ENCODE measurements at regions not wholly inside any gene's neighbourhood (a gene's known extent, or its start where the extent isn't known, plus 50 kb on each side); places are given as distances from the start of the nearest gene placed in this dataset.
A peak's percentile ranks its signal among the peaks of the same experiment; 100 is the strongest.
"Not testable (repeated sequence)": the region's sequence is repeated elsewhere in the genome, so short reads cannot be mapped to it uniquely, and the experiment has no call there.

DNA sequence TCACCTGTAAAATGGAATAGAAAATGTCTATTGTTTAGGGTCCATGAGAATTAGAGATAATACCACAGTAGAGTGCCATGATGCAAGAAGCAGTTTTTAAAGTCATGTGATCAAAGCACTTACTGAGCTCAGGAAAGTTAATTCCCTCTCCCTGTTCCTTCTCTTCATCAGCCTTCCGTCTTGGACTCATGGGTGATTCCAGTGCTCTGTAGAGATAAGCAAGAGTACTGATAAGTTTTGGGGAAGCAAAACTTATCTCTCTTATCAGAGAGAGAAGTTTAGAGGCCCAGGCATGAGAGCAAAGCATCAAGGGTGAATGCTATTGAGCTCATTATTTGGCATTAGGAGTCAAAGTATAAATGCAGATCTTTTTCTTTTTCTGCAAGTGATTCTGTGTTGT lies 410.1 kb downstream of the AGTPBP1 start:
- Mint-ChIP-seq H3K4me1 (ENCODE audit: low read depth) (no peaks in the 10 kb centered on the region), H3K27me3 (peaks cover 1% of the 10 kb centered on the region), H3K9me3 (peaks cover 6% of the 10 kb centered on the region), H3K27ac (no peak overlapping the region), H3K36me3 (ENCODE audit: low read depth) (no peaks in the 10 kb centered on the region), H3K4me3 (no peak overlapping the region)

DNA sequence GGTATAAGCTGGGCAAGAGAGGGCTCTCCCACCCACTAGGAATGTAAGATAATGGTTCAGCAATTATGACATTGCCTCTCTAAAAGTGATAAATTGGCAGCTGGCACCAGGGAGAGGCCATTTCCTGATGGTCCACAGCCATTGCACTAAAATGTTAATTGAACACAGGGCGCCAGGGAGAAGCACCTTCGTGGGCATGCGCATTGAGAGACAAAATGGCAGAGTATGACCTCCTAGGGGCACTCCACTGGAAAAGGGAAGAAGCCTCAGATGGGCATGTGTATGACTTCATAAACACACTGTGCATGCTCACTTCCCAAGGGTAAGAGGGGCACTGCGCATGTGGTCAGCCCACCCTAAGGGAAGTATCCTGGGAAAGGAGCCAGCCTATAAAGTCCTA lies 419.2 kb downstream of the AGTPBP1 start:
- Mint-ChIP-seq H3K27ac (no peak overlapping the region), H3K9me3 (peaks cover 6% of the 10 kb centered on the region), H3K36me3 (ENCODE audit: low read depth) (no peaks in the 10 kb centered on the region), H3K27me3 (peaks cover 4% of the 10 kb centered on the region), H3K4me3 (no peak overlapping the region), H3K4me1 (ENCODE audit: low read depth) (no peaks in the 10 kb centered on the region)

DNA sequence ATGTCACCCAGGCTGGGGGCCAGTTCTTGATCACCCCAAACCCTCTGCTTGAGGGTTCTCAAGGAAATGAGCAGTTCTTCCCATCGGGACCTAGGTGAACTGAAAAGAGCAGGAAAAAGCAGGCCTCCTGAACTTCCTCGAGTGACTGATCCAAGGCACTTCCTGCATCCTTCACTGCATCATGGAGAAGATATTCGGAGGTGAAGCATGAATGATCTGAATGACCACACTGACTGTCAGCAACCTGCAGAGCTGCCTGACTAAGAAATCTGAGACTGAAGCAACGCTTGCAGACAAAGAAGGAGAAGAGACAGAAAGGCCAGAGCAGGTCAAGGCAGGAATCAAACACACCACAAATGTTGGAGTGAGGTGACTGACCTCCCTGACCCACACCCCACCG lies 420.2 kb downstream of the AGTPBP1 start:
- Mint-ChIP-seq H3K4me1 (ENCODE audit: low read depth) (no peaks in the 10 kb centered on the region), H3K27ac (no peak overlapping the region), H3K36me3 (ENCODE audit: low read depth) (no peaks in the 10 kb centered on the region), H3K27me3 (peaks cover 4% of the 10 kb centered on the region), H3K4me3 (no peak overlapping the region), H3K9me3 (no peaks in the 10 kb centered on the region)

DNA sequence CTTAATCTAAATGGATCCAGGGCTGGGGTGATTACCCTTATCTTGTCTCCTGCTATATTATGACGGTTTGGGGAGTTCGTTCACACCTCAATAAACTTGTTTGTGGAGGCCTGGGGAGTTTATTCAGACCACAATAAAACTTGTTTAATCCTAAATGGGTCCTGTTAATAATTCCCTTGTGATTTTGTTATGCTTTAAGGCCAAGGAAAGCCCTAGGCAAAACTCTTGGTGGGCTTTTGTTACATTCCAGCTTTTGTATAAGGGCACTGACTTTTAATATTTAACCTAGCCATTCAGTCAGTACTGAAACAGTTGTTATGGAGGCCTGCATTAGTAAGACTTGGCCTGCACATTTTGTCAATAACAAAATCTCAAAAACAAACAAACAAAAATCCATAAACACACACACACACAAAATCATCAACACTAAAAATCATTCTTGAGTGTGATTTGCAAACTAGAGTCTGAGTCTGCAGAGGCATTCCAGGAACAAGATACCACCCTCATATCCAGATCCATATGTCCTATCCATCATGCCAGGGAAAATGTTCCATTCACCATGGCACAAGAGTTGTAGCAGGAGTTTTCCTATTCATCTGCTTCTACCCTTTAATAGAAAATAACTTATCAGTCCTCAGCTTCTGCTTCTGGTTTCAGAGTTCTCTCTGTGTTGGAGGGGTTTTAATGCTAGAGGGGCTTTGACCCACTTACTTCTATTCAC lies 421.7 kb downstream of the AGTPBP1 start:
- Mint-ChIP-seq H3K4me3 (no peak overlapping the region), H3K27me3 (peaks cover 4% of the 10 kb centered on the region), H3K4me1 (ENCODE audit: low read depth) (no peaks in the 10 kb centered on the region), H3K9me3 (peaks cover 2% of the 10 kb centered on the region), H3K27ac (no peak overlapping the region), H3K36me3 (ENCODE audit: low read depth) (no peaks in the 10 kb centered on the region)

DNA sequence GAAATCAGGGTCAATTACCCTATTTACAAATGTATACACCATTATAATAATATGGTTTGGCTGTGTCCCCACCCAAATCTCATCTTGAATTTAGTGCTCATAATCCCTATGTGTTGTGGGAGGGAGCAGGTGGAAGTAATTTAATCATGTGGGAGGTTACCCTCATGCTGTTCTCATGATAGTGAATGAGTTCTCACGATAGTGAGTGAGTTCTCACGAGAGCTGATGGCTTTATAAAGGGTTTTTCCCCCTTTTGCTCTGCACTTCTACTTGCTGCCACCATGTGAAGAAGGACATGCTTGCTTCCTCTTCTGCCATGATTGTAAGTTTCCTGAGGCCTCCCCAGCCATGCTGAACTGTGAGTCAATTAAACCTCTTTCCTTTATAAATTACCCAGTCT lies 426.2 kb downstream of the AGTPBP1 start:
- not testable (repeated sequence) for H3K27ac Mint-ChIP-seq; H3K27me3 Mint-ChIP-seq; H3K4me3 Mint-ChIP-seq; H3K36me3 Mint-ChIP-seq (ENCODE audit: low read depth); H3K4me1 Mint-ChIP-seq (ENCODE audit: low read depth)
- peaks cover 14% of the 10 kb centered on the region for H3K9me3 Mint-ChIP-seq

DNA sequence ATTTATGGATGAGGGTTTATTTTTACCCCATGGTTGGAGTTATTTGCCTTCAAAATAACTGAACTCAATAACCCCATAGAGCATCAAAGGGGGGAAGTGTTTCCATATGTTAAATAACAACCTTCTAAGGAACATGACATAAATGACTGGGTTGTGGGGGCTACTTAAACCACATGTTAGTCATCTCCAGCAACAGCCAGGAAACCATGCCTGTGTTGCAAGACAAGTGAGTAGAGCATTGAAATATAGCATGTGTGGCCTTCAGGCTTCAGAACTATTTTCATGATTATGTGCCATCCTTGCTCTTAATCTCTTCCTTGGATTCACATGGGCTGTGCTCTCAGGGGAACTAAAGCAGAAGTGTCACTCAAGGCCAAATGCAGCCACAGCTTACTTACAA lies 431.2 kb downstream of the AGTPBP1 start:
- Mint-ChIP-seq H3K27ac (no peak overlapping the region), H3K9me3 (peaks cover 14% of the 10 kb centered on the region), H3K4me1 (ENCODE audit: low read depth) (no peaks in the 10 kb centered on the region), H3K36me3 (ENCODE audit: low read depth) (no peaks in the 10 kb centered on the region), H3K4me3 (no peak overlapping the region), H3K27me3 (peaks cover 5% of the 10 kb centered on the region)

DNA sequence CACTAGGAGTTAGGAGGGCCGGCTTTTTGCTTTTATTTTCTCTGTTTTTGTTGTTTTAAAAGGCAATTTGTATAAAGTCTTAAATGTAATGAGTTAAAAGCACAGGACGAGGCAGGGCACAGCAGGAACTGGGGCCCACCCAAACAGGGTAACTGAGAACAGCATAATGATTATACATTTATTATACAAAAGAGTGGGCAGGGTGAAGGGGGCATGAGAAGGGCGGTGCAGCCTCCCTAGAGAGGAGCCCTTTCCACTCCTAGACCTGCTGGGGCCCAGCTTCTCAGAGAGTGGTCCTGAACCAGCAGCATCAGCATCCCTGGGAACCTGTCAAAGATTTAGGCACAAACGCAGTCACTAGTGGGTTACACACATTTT lies 438.0 kb downstream of the AGTPBP1 start:
- no peak overlapping the region for H3K4me3 Mint-ChIP-seq
- H3K36me3 Mint-ChIP-seq (ENCODE audit: low read depth) = no peaks in the 10 kb centered on the region
- H3K9me3 Mint-ChIP-seq = no peaks in the 10 kb centered on the region
- H3K27ac Mint-ChIP-seq = no peak overlapping the region
- H3K27me3 Mint-ChIP-seq = peaks cover 7% of the 10 kb centered on the region
- H3K4me1 Mint-ChIP-seq (ENCODE audit: low read depth) = no peaks in the 10 kb centered on the region

DNA sequence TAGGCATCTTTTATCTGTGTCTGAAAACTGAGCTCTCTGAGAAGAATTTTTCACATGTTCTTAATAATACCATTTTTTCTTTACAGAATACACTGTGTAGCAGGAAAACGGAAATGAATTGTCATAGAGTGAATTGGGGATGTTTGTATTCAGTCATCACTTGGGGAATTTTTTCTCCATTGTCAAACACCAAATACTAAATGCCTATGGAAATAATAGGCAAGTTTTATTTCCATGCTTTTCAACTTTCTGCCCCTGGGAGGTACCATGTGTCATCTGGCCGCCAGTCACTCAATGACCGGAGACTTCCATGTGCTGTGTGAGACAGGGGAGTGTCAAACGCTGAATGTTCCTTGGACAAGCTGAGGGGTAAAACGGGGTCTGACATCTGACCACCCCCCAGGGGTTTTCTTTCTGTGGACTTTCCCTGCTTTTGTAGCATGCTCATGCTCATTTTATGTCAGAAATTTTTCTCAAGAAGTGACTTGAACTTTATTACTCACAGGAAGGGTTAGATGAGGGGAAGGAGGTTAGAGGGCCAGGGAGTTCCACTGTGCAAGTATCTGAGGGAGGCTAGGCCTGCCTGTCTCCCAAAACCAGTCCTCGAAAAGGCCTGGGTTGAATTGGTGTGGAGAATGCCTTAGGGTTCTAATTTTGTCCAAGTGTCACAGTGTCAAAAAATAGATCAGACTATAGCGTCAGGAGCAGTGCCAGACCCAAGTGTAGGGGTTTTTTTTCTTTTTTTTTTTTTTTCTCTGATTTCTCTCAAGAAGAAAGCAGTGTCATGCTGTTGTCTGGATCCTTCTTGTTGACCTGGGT lies 438.6 kb downstream of the AGTPBP1 start:
- no peaks in the 10 kb centered on the region for H3K36me3 Mint-ChIP-seq (ENCODE audit: low read depth)
- no peak overlapping the region for H3K4me3 Mint-ChIP-seq
- no peaks in the 10 kb centered on the region for H3K9me3 Mint-ChIP-seq
- peaks cover 5% of the 10 kb centered on the region for H3K27me3 Mint-ChIP-seq
- no peaks in the 10 kb centered on the region for H3K4me1 Mint-ChIP-seq (ENCODE audit: low read depth)
- H3K27ac Mint-ChIP-seq = no peak overlapping the region

DNA sequence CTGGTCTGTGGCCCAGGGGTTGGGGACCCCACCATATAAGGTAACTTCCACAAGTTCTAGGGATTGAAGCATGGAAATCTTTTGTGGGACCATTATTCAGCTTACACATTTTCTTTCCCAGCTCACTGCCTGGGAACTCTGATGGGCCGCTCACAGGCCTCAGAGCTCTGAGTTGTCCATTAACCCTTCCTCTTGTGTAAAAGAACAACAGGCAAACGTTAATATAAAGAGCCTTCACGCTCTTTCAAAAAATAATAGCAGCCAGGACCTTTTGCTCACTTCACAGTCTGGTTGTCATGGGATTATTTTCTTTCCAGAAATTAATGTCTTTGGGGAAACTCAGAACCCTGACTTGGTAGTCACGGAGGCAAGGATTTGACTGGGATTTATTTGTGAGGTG lies 443.3 kb downstream of the AGTPBP1 start:
- H3K27me3 Mint-ChIP-seq = peaks cover 11% of the 10 kb centered on the region
- H3K36me3 Mint-ChIP-seq (ENCODE audit: low read depth) = no peaks in the 10 kb centered on the region
- H3K27ac Mint-ChIP-seq = no peak overlapping the region
- no peaks in the 10 kb centered on the region for H3K4me1 Mint-ChIP-seq (ENCODE audit: low read depth)
- H3K9me3 Mint-ChIP-seq = no peaks in the 10 kb centered on the region
- H3K4me3 Mint-ChIP-seq = no peak overlapping the region

DNA sequence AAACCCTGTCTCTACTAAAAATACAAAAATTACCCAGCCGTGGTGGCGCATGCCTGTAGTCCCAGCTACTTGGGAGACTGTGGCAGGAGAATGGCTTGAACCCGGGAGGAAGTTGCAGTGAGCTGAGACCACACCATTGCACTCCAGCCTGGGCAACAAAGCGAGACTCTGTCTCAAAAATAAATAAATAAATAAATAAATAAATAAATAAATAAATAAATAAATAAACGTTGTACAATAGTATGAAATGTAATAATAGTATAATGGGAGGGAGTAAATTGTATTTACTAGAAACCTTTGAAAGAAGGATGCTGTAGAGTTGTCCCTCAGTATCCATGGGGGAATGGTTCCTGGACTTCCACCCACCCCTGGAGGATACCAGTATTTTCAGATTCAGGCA lies 446.5 kb downstream of the AGTPBP1 start:
- not testable (repeated sequence) for H3K4me1 Mint-ChIP-seq (ENCODE audit: low read depth); H3K9me3 Mint-ChIP-seq; H3K4me3 Mint-ChIP-seq; H3K27ac Mint-ChIP-seq; H3K36me3 Mint-ChIP-seq (ENCODE audit: low read depth)
- H3K27me3 Mint-ChIP-seq = peaks cover 27% of the 10 kb centered on the region

DNA sequence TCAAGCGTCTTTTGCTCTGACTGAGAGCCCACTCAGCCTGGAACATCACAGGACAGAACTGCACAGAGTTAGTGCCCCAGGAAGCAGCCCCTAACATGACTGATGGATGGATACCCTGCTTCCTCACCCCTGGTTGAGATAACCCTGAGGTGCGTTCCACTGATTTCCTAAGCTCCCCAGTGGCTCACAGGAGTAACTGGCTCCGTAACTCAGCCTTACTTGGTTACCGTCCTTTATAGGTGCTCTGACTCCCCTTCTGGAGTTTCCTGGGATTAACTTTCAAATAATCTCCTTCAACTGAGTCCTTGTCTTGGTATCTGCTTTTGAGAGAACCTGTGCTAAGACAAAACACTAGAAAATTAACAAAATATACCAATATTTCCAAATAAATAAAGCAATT lies 449.5 kb downstream of the AGTPBP1 start:
- no peak overlapping the region for H3K27ac Mint-ChIP-seq
- no peaks in the 10 kb centered on the region for H3K36me3 Mint-ChIP-seq (ENCODE audit: low read depth)
- peaks cover 24% of the 10 kb centered on the region for H3K27me3 Mint-ChIP-seq
- no peak overlapping the region for H3K4me3 Mint-ChIP-seq
- H3K9me3 Mint-ChIP-seq = no peaks in the 10 kb centered on the region
- H3K4me1 Mint-ChIP-seq (ENCODE audit: low read depth) = peaks cover 8% of the 10 kb centered on the region

DNA sequence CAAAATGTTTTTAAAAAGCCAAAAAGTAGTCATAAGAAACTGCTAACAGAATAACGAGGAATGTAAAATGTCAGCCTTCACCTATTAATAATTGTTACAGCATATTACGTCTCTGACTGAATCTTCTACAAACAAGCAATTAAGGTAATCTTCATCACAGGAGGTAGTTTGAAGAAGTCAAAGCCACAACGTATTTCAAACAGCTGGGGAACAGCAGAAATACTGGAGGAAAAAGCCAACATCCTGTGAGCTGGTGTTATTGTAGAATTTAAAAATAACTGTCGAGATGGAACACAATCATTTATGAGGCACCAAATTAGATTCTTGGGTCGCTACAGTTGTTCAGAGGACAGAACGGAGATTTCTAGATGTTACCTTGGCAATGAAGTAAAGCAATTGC lies 450.5 kb downstream of the AGTPBP1 start:
- H3K9me3 Mint-ChIP-seq = no peaks in the 10 kb centered on the region
- H3K4me3 Mint-ChIP-seq = no peak overlapping the region
- H3K4me1 Mint-ChIP-seq (ENCODE audit: low read depth) = peaks cover 8% of the 10 kb centered on the region
- H3K27ac Mint-ChIP-seq = no peak overlapping the region
- H3K36me3 Mint-ChIP-seq (ENCODE audit: low read depth) = no peaks in the 10 kb centered on the region
- H3K27me3 Mint-ChIP-seq = peaks cover 24% of the 10 kb centered on the region

DNA sequence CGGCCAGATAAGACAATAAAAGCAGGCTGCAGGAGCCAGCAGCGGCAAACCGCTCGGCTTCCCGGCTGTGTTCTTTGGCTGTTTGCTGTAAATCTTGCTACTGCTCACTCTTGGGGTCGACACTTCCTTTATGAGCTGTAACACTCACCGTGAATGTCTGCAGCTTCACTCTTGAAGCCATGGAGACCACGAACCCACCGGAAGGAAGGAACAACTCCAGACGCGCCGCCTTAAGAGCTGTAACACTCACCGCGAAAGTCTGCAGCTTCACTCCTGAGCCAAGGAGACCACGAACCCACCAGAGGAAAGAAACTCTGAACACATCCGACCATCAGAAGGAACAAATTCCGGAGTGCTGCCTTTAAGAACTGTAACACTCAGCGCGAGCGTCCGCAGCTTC lies 451.7 kb downstream of the AGTPBP1 start:
- Mint-ChIP-seq H3K4me3 (peak overlapping the region; percentile 65), H3K36me3 (ENCODE audit: low read depth) (no peaks in the 10 kb centered on the region), H3K4me1 (ENCODE audit: low read depth) (peaks cover 8% of the 10 kb centered on the region), H3K27ac (no peak overlapping the region), H3K9me3 (no peaks in the 10 kb centered on the region), H3K27me3 (peaks cover 24% of the 10 kb centered on the region)

DNA sequence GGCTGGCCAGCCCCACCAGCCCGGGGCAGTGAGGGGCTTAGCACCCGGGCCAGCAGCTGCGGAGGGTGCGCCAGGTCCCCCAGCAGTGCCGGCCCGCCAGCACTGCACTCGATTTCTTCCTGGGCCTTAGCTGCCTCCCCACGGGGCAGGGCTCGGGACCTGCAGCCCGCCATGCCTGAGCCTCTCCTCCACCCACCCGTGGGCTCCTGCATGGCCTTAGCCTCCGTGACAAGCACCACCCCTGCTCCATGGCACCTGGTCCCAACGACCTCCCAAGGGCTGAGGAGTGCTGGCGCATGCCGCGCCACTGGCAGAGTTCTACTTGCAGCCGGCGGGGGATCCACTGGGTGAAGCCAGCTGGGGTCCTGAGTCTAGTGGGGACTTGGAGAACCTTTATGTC lies 452.6 kb downstream of the AGTPBP1 start:
- Mint-ChIP-seq H3K27ac (no peak overlapping the region), H3K36me3 (ENCODE audit: low read depth) (no peaks in the 10 kb centered on the region), H3K9me3 (no peaks in the 10 kb centered on the region), H3K27me3 (peaks cover 18% of the 10 kb centered on the region), H3K4me1 (ENCODE audit: low read depth) (peaks cover 8% of the 10 kb centered on the region), H3K4me3 (no peak overlapping the region)

DNA sequence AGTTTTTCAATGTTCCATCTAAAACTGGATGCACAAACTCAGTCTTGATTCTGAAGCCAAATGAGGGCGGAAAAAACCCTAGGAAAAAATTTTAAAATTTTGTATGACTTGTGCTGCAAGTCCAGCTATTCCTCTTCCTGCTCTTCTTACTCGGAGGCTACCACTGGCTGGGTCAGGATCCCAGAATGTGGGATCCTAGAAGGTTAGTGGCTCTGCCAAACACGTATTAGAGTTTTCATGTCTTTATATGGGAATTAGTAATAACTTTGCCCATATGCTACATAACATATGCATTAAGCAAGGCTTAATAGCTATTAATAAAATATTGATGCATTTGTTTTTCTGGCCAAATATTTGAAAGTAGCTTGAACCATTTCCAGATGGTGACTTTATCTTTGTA lies 458.3 kb downstream of the AGTPBP1 start:
- H3K4me3 Mint-ChIP-seq = no peak overlapping the region
- no peaks in the 10 kb centered on the region for H3K9me3 Mint-ChIP-seq
- H3K27me3 Mint-ChIP-seq = peaks cover 8% of the 10 kb centered on the region
- no peaks in the 10 kb centered on the region for H3K36me3 Mint-ChIP-seq (ENCODE audit: low read depth)
- H3K27ac Mint-ChIP-seq = no peak overlapping the region
- H3K4me1 Mint-ChIP-seq (ENCODE audit: low read depth) = no peaks in the 10 kb centered on the region

DNA sequence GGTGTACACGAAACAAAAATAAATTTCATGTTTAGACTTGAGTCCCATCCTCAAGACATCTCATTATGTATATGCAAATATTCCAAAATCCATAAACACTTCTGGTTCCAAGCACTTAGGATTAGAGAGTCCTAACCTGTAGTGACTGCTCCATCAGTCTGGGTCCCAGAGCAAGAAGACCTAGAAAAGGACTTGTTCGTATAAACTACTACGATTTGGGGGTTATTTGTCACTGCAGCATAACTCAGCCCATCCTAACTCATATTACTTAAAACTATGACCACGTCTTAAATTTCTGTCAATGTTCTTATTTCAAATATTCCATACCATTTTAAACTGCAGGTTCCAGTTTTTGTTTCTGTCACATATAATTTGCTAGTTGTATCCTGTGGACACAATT lies 463.0 kb downstream of the AGTPBP1 start:
- Mint-ChIP-seq H3K4me3 (no peak overlapping the region), H3K36me3 (ENCODE audit: low read depth) (no peaks in the 10 kb centered on the region), H3K4me1 (ENCODE audit: low read depth) (no peaks in the 10 kb centered on the region), H3K27ac (no peak overlapping the region), H3K9me3 (no peaks in the 10 kb centered on the region), H3K27me3 (peaks cover 14% of the 10 kb centered on the region)
